SK-N-SH (cell line): ENCODE measurements at regions not wholly inside any gene's neighbourhood (a gene's known extent, or its start where the extent isn't known, plus 50 kb on each side); places are given as distances from the start of the nearest gene placed in this dataset.

Experiments
- CTCF ChIA-PET: fragments of 300-600, 350-600 bp; formaldehyde crosslinking; extraction: SDS; loops from one replicate; lab custom pipeline; 2021; lab: Yijun Ruan, JAX
- POLR2A ChIA-PET: fragments of 350-600 bp; sonication (Branson Sonifier 250); formaldehyde crosslinking; extraction: SDS; loops from one replicate; lab custom pipeline; 2020; ENCODE audit warnings: antibody characterized with exemption, inconsistent platforms; lab: Yijun Ruan, JAX
- DNase-seq: peaks from one replicate; pipeline ENCODE4 v3.0.0; 2012
- H2AFZ ChIP-seq: fragments of 200-600 bp; sonication (generic); 2 replicates; pipeline ENCODE4 v1.8.1; 2016; ENCODE audit warnings: antibody characterized with exemption, mild to moderate bottlenecking, low read depth
- H3F3A ChIP-seq: fragments of 200-600 bp; sonication (generic); replicated peaks from 2 replicates; pipeline ENCODE3; 2016; ENCODE audit warnings: antibody characterized with exemption, mild to moderate bottlenecking; ENCODE audit not compliant: insufficient read depth
- H3K27ac ChIP-seq, 2 experiments: fragments of 200-500 bp in 1 of 2; fragments of 200-600 bp in 1 of 2; sonication (Bioruptor generic) in 1 of 2; sonication (generic), shearing (Covaris generic) in 1 of 2; 2 replicates each; pipeline versions ENCODE4 v1.5.1 to v1.6.1; 2014 to 2016; ENCODE audit warnings: low read depth in 2 of 2, inconsistent platforms in 1 of 2, low read length in 1 of 2, mild to moderate bottlenecking in 1 of 2, mixed read lengths in 1 of 2
- H3K27me3 ChIP-seq: fragments of 200-600 bp; sonication (generic), shearing (Covaris generic); 2 replicates; pipeline ENCODE4 v1.6.1; 2016; ENCODE audit warnings: mixed run types; ENCODE audit not compliant: insufficient read depth
- H3K36me3 ChIP-seq, 2 experiments: fragments of 200-500 bp in 1 of 2; fragments of 200-600 bp in 1 of 2; sonication (Bioruptor generic) in 1 of 2; sonication (generic) in 1 of 2; replicated peaks in 1 of 2; 2 replicates each; pipeline versions ENCODE3 to v1.5.1; 2014 to 2016; ENCODE audit warnings: low read length in 1 of 2, mild to moderate bottlenecking in 1 of 2; ENCODE audit not compliant: insufficient read depth in 2 of 2, control insufficient read depth in 1 of 2
- H3K4me1 ChIP-seq, 2 experiments: fragments of 200-500 bp in 1 of 2; fragments of 200-600 bp in 1 of 2; sonication (Bioruptor generic) in 1 of 2; sonication (generic), shearing (Covaris generic) in 1 of 2; 2 replicates each; pipeline versions ENCODE4 v1.5.1 to v1.6.1; 2014 to 2016; ENCODE audit warnings: low read depth in 1 of 2, low read length in 1 of 2, mixed run types in 1 of 2; ENCODE audit not compliant: insufficient read depth in 2 of 2, control insufficient read depth in 1 of 2
- H3K4me2 ChIP-seq: fragments of 200-600 bp; sonication (generic), shearing (Covaris generic); 2 replicates; pipeline ENCODE4 v1.6.1; 2017; ENCODE audit warnings: mixed run types
- H3K4me3 ChIP-seq, 2 experiments: fragments of 200-500 bp in 1 of 2; fragments of 200-600 bp in 1 of 2; sonication (Bioruptor generic) in 1 of 2; sonication (generic), shearing (Covaris generic) in 1 of 2; 2 replicates each; pipeline versions ENCODE4 v1.5.1 to v1.8.1; 2014 to 2016; ENCODE audit warnings: low read depth in 2 of 2, inconsistent platforms in 1 of 2, low read length in 1 of 2, mild to moderate bottlenecking in 1 of 2, mixed read lengths in 1 of 2, moderate library complexity in 1 of 2
- H3K79me2 ChIP-seq: fragments of 200-600 bp; sonication (generic); 2 replicates; pipeline ENCODE4 v1.8.1; 2017; ENCODE audit warnings: mild to moderate bottlenecking; ENCODE audit not compliant: insufficient read depth
- H3K9ac ChIP-seq: fragments of 200-600 bp; sonication (generic); 2 replicates; pipeline ENCODE4 v1.6.1; 2017; ENCODE audit warnings: mixed run types
- H3K9me2 ChIP-seq: fragments of 200-600 bp; sonication (generic); 2 replicates; pipeline ENCODE4 v1.6.1; 2017; ENCODE audit warnings: mixed run types
- H3K9me3 ChIP-seq: fragments of 200-600 bp; sonication (generic); 2 replicates; pipeline ENCODE4 v1.6.1; 2017; ENCODE audit warnings: mixed run types, mild to moderate bottlenecking, moderate library complexity
- H4K20me1 ChIP-seq: fragments of 200-600 bp; sonication (generic); 2 replicates; pipeline ENCODE4 v1.6.1; 2017; ENCODE audit warnings: mild to moderate bottlenecking, mixed run types; ENCODE audit not compliant: insufficient read depth
- FOXJ3 ChIP-seq: sonication (generic); formaldehyde crosslinking; IDR thresholded peaks from 2 replicates; pipeline ENCODE4 v1.5.1; 2020; ENCODE audit warnings: mild to moderate bottlenecking, missing genetic modification reagents
- FOXM1 ChIP-seq: IDR thresholded peaks from 2 replicates; pipeline ENCODE4 v1.4.0; 2012; ENCODE audit warnings: low read depth, mild to moderate bottlenecking
- JUND ChIP-seq: IDR thresholded peaks from 2 replicates; pipeline ENCODE4 v1.4.0; 2012
- MXI1 ChIP-seq: IDR thresholded peaks from 2 replicates; pipeline ENCODE4 v1.6.1; 2012; ENCODE audit warnings: mild to moderate bottlenecking, low read depth, low read length, improper control_type of control experiment
- NFIC ChIP-seq: IDR thresholded peaks from 2 replicates; pipeline ENCODE4 v1.4.0; 2012; ENCODE audit warnings: borderline replicate concordance
- NRF1 ChIP-seq: IDR thresholded peaks from 2 replicates; pipeline ENCODE4 v1.6.1; 2012; ENCODE audit warnings: low read depth, mild to moderate bottlenecking, low read length
- RAD21 ChIP-seq: IDR thresholded peaks from 2 replicates; pipeline ENCODE4 v1.6.1; 2012; ENCODE audit warnings: mild to moderate bottlenecking, low read length
- RCOR1 ChIP-seq: fragments of 150-350 bp; IDR thresholded peaks from 2 replicates; pipeline ENCODE4 v1.6.1; 2017; ENCODE audit warnings: antibody characterized with exemption, low read length
- SIN3A ChIP-seq: IDR thresholded peaks from 2 replicates; pipeline ENCODE4 v1.6.1; 2012; ENCODE audit warnings: low read depth, mild to moderate bottlenecking, low read length, moderate library complexity, borderline replicate concordance
- SMC3 ChIP-seq: IDR thresholded peaks from 2 replicates; pipeline ENCODE4 v1.6.1; 2012; ENCODE audit warnings: low read depth, low read length, improper control_type of control experiment
- USF1 ChIP-seq: IDR thresholded peaks from 2 replicates; pipeline ENCODE4 v1.4.0; 2012; ENCODE audit warnings: low read depth, borderline replicate concordance
- YY1 ChIP-seq: IDR thresholded peaks from 2 replicates; pipeline ENCODE4 v1.4.0; 2012; ENCODE audit warnings: low read depth, mild to moderate bottlenecking
- TF ChIP-seq, protein P1 (sequence below): IDR thresholded peaks from 2 replicates; pipeline ENCODE4; 2012
- TF ChIP-seq, protein P2 (sequence below): IDR thresholded peaks from 2 replicates; pipeline ENCODE4 v1.4.0; 2012; ENCODE audit warnings: low read depth, borderline replicate concordance
- TF ChIP-seq, protein P3 (sequence below): IDR thresholded peaks from 2 replicates; pipeline ENCODE4 v1.6.1; 2012; ENCODE audit warnings: mild to moderate bottlenecking, low read depth, low read length, moderate library complexity
- TF ChIP-seq, protein P4 (sequence below): IDR thresholded peaks from 2 replicates; pipeline ENCODE4 v1.4.0; 2012; ENCODE audit warnings: low read depth

DNA sequence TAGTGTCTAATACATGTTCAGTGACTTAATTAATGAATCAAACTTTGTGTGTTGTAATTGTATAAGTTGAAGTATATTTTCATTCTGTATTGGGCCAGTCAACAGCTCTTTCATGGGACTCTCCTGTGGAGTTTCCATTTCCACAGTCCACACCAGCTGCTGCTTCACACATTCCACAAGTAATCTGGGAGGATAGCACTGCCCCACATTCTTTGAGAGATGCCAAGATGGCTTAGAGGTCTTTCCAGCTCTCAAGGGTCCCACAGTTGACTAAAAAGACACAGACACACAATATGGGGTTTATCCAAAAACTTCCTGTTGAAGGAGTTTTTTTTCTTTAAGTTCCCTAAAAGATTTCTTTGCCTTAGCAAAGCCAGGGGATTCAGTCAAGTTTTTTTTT is 408.3 kb downstream of the AACS start:
- Histone ChIP-seq H3K27ac (no peak overlapping the region), H4K20me1 (no peaks in the 10 kb centered on the region), H3F3A (no peaks in the 10 kb centered on the region), H3K9me3 (no peaks in the 10 kb centered on the region), H3K4me1 (no peaks in the 10 kb centered on the region), H2AFZ (no peak overlapping the region), H3K36me3 (no peaks in the 10 kb centered on the region), H3K4me2 (no peak overlapping the region), H3K79me2 (no peaks in the 10 kb centered on the region), H3K9me2 (no peaks in the 10 kb centered on the region), H3K4me3 (no peak overlapping the region), H3K27me3 (no peaks in the 10 kb centered on the region), H3K9ac (no peak overlapping the region)
- POLR2A ChIA-PET = no interaction called here
- TF ChIP-seq, protein P1, sequence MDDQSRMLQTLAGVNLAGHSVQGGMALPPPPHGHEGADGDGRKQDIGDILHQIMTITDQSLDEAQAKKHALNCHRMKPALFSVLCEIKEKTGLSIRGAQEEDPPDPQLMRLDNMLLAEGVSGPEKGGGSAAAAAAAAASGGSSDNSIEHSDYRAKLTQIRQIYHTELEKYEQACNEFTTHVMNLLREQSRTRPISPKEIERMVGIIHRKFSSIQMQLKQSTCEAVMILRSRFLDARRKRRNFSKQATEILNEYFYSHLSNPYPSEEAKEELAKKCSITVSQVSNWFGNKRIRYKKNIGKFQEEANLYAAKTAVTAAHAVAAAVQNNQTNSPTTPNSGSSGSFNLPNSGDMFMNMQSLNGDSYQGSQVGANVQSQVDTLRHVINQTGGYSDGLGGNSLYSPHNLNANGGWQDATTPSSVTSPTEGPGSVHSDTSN = no peak
- TF ChIP-seq NFIC = no peak
- TF ChIP-seq NRF1 = no peak
- no peak for TF ChIP-seq FOXM1
- TF ChIP-seq, protein P2, sequence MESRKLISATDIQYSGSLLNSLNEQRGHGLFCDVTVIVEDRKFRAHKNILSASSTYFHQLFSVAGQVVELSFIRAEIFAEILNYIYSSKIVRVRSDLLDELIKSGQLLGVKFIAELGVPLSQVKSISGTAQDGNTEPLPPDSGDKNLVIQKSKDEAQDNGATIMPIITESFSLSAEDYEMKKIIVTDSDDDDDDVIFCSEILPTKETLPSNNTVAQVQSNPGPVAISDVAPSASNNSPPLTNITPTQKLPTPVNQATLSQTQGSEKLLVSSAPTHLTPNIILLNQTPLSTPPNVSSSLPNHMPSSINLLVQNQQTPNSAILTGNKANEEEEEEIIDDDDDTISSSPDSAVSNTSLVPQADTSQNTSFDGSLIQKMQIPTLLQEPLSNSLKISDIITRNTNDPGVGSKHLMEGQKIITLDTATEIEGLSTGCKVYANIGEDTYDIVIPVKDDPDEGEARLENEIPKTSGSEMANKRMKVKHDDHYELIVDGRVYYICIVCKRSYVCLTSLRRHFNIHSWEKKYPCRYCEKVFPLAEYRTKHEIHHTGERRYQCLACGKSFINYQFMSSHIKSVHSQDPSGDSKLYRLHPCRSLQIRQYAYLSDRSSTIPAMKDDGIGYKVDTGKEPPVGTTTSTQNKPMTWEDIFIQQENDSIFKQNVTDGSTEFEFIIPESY = no peak
- TF ChIP-seq, protein P3, sequence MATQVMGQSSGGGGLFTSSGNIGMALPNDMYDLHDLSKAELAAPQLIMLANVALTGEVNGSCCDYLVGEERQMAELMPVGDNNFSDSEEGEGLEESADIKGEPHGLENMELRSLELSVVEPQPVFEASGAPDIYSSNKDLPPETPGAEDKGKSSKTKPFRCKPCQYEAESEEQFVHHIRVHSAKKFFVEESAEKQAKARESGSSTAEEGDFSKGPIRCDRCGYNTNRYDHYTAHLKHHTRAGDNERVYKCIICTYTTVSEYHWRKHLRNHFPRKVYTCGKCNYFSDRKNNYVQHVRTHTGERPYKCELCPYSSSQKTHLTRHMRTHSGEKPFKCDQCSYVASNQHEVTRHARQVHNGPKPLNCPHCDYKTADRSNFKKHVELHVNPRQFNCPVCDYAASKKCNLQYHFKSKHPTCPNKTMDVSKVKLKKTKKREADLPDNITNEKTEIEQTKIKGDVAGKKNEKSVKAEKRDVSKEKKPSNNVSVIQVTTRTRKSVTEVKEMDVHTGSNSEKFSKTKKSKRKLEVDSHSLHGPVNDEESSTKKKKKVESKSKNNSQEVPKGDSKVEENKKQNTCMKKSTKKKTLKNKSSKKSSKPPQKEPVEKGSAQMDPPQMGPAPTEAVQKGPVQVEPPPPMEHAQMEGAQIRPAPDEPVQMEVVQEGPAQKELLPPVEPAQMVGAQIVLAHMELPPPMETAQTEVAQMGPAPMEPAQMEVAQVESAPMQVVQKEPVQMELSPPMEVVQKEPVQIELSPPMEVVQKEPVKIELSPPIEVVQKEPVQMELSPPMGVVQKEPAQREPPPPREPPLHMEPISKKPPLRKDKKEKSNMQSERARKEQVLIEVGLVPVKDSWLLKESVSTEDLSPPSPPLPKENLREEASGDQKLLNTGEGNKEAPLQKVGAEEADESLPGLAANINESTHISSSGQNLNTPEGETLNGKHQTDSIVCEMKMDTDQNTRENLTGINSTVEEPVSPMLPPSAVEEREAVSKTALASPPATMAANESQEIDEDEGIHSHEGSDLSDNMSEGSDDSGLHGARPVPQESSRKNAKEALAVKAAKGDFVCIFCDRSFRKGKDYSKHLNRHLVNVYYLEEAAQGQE = no peak
- no peak for TF ChIP-seq SMC3
- TF ChIP-seq YY1 = no peak
- TF ChIP-seq MXI1 = no peak
- TF ChIP-seq RCOR1 = no peak
- TF ChIP-seq USF1 = no peak
- no peak for TF ChIP-seq JUND
- no peak for TF ChIP-seq RAD21
- no peak for TF ChIP-seq SIN3A
- TF ChIP-seq FOXJ3 (CRISPR knock-in tag) = no peak
- TF ChIP-seq, protein P4, sequence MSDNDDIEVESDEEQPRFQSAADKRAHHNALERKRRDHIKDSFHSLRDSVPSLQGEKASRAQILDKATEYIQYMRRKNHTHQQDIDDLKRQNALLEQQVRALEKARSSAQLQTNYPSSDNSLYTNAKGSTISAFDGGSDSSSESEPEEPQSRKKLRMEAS = no peak
- CTCF ChIA-PET = interaction anchor here (0.7 kb wide), 1 partner anchor 143 kb away, joined by 3 read pairs; no protein-coding TSS in a partner anchor
- DNase-seq = no peak
